GM20431 (cell line): ENCODE measurements at regions not wholly inside any gene's neighbourhood (a gene's known extent, or its start where the extent isn't known, plus 50 kb on each side); places are given as distances from the start of the nearest gene placed in this dataset.

Experiments used
- in situ Hi-C: fragments of 300-500 bp; cut with MseI, MboI; formaldehyde crosslinking; loops from one replicate; pipeline ENCODE4 v1.15.0; 2020; ENCODE audit warnings: low sequenced_read_pairs; ENCODE audit not compliant: unreplicated experiment

- in situ Hi-C loops: no loop called here
Measured at GRCh38 chr2:842151-842803, 108.4 kb upstream of the SNTG2 start.

- in situ Hi-C loops: no loop called here
Measured at GRCh38 chr2:841036-841435, 109.6 kb upstream of the SNTG2 start.

- in situ Hi-C loops: no loop called here
Measured at GRCh38 chr2:834233-834632, 116.4 kb upstream of the SNTG2 start.

- in situ Hi-C loops: no loop called here
Measured at GRCh38 chr2:833180-833579, 117.5 kb upstream of the SNTG2 start.

- in situ Hi-C loops: no loop called here
Measured at GRCh38 chr2:832635-833034, 118.0 kb upstream of the SNTG2 start.

- in situ Hi-C loops: no loop called here
Measured at GRCh38 chr2:831622-832021, 119.0 kb upstream of the SNTG2 start.

GRCh38 chr2:831225-831536 lies 119.5 kb upstream of the SNTG2 start:
- in situ Hi-C loops: no loop called here

- in situ Hi-C loops: no loop called here
Measured at GRCh38 chr2:830419-831224, 120.0 kb upstream of the SNTG2 start.

- in situ Hi-C loops: no loop called here
Measured at GRCh38 chr2:829047-829446, 121.6 kb upstream of the SNTG2 start.

GRCh38 chr2:824954-825353 lies 125.7 kb upstream of the SNTG2 start:
- in situ Hi-C loops: no loop called here

GRCh38 chr2:824524-824923 lies 126.1 kb upstream of the SNTG2 start:
- in situ Hi-C loops: no loop called here

GRCh38 chr2:821546-821945 lies 129.1 kb upstream of the SNTG2 start:
- in situ Hi-C loops: no loop called here

GRCh38 chr2:819601-820000 lies 131.0 kb upstream of the SNTG2 start:
- in situ Hi-C loops: no loop called here

- in situ Hi-C loops: no loop called here
Measured at GRCh38 chr2:819121-819520, 131.5 kb upstream of the SNTG2 start.

GRCh38 chr2:817336-818015 lies 133.2 kb upstream of the SNTG2 start:
- in situ Hi-C loops: no loop called here

- in situ Hi-C loops: no loop called here
Measured at GRCh38 chr2:816278-816677, 134.4 kb upstream of the SNTG2 start.

GRCh38 chr2:810397-810796 lies 133.2 kb upstream of the TMEM18 start:
- in situ Hi-C loops: no loop called here

GRCh38 chr2:807300-807699 lies 130.1 kb upstream of the TMEM18 start:
- in situ Hi-C loops: no loop called here

GRCh38 chr2:805664-806063 lies 128.5 kb upstream of the TMEM18 start:
- in situ Hi-C loops: no loop called here

- in situ Hi-C loops: no loop called here
Measured at GRCh38 chr2:797993-798392, 120.8 kb upstream of the TMEM18 start.

- in situ Hi-C loops: no loop called here
Measured at GRCh38 chr2:797556-797955, 120.3 kb upstream of the TMEM18 start.
